GM12865 (cell line): ENCODE measurements at regions not wholly inside any gene's neighbourhood (a gene's known extent, or its start where the extent isn't known, plus 50 kb on each side); places are given as distances from the start of the nearest gene placed in this dataset.
"Not testable (repeated sequence)": the region's sequence is repeated elsewhere in the genome, so short reads cannot be mapped to it uniquely, and the experiment has no call there.

ENCODE experiments used
- DNase-seq: peaks from one replicate; pipeline ENCODE4 v3.0.0; 2010; ENCODE audit warnings: low read depth
- H3K4me3 ChIP-seq: 2 replicates; pipeline ENCODE4 v1.5.1; 2011; ENCODE audit warnings: mild to moderate bottlenecking, low read depth, low read length, control low read depth
- CTCF ChIP-seq: IDR thresholded peaks from 2 replicates; pipeline ENCODE4 v1.5.1; 2011; ENCODE audit warnings: low read length, control low read depth, low read depth, inconsistent platforms; ENCODE audit not compliant: insufficient read depth; ENCODE audit errors: missing control alignments

DNA sequence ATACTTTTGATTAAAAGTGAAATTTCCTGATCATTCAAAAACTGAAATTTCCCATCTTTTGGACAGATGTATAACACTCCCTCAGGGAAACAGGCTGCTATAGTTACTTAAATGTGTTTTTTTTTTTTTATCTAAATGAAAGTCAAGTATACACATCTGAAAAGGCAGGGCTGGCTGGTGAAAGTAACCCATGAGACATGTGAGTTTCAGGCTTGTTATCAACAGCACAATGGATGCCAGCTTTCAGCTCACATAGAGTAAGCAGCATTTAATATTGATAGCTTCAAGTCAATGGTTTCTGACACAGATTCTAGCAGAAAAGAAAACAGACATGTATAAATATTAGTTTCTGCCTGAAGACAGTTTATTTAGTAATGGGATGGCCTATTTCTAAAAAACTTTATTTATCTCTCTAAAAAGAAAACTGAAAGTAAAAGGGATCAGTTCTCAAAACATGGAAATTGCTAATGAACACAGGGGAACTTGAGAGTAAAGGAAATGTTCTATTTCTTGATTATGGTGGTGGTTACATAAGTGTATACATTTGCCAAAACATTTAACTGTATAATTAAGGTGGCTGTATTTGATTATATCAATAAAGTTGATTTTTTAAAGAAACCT lies 89.7 kb upstream of the CMC1 start:
- DNase-seq = peak; percentile 76
- H3K4me3 ChIP-seq = peak overlapping the region; percentile 16; the same call in 1 of the 2 replicates
- TF ChIP-seq CTCF = no peak

DNA sequence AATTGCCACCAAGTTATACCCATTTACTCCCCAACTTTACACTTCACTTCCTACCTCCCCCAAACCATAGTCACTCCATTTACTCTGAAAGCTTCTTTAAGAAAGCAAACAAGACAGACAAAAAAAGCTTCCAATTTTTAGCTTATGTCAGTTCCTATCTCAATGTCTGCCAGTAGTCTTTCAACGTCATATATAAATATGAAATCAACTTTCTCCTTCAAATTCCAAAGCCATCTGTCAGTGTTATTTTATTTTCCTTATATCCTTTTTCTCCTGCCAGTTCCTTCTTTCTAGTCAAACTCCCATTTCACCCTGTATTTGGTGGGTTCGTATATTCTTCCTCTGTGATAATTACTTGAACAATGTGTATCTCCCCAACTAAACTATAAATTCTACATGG lies 85.8 kb upstream of the CMC1 start:
- no peak for TF ChIP-seq CTCF
- no peak overlapping the region for H3K4me3 ChIP-seq
- DNase-seq = no peak

DNA sequence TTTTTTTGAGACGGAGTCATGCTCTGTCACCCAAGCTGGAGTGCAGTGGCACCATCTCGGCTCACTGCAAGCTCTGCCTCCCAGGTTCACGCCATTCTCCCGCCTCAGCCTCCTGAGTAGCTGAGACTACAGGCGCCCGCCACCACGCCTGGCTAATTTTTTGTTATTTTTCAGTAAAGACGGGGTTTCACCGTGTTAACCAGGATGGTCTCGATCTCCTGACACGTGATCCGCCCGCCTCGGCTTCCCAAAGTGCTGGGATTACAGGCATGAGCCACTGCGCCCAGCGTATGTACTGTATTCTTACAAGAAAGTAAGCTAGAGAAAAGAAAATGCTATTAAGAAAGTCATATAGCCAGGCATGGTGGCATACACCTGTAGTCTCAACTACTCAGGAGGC lies 84.8 kb upstream of the CMC1 start:
- not testable (repeated sequence) for H3K4me3 ChIP-seq, DNase-seq

- DNase-seq = peak; percentile 40
- no peak for TF ChIP-seq CTCF
Measured at GRCh38 chr3:28171962-28172361, 69.5 kb upstream of the CMC1 start.

DNA sequence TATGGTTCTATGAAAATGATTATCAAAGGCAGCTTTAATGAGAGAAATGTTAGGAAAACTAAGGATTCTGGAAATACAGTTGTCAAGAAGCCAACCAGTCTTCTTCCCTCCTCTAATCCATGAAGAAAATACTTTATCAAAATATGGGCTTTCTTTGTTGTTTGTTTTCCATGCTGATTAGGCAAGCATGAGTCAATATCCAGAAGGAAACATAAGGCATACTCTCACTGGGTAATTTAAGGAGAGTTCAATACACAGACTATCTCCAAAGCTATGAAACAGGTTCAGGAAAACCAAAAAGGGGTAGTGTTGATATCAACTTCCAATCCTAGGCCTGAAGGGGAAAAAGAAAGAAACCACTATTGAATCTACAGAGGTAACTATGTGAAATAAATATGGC lies 68.7 kb upstream of the CMC1 start:
- TF ChIP-seq CTCF = no peak

More at GRCh38 chr3:28171962-28172361, 69.5 kb upstream of the CMC1 start:
- H3K4me3 ChIP-seq = no peak overlapping the region

GRCh38 chr3:28173836-28174235 lies 67.6 kb upstream of the CMC1 start:
- no peak overlapping the region for H3K4me3 ChIP-seq
- TF ChIP-seq CTCF = no peak
- no peak for DNase-seq

More for the DNA sequence above, 68.7 kb upstream of the CMC1 start:
- DNase-seq = no peak
- no peak overlapping the region for H3K4me3 ChIP-seq

GRCh38 chr3:28186748-28187147 lies 54.7 kb upstream of the CMC1 start:
- no peak for TF ChIP-seq CTCF
- DNase-seq = no peak
- no peak overlapping the region for H3K4me3 ChIP-seq

DNA sequence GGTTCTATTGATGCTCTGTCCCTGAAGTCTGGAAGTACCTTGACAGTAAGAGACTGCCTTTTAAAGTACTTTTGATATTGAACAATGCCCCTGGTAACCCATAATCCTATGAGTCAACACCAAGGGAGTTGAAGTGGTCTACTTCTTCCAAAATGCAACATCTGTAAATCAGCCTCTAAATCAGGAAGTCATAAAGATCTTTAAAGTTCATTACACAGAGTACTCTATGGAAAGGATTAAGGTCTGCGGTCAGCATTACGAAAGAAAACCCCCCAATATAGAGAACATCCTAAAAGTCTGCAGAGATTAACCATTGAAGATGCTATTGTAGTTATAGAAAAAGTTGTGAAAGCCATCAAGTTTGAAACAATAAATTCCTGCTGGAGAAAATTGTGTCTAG lies 52.7 kb upstream of the CMC1 start:
- DNase-seq = no peak
- no peak overlapping the region for H3K4me3 ChIP-seq
- no peak for TF ChIP-seq CTCF
